KMS-11 (cell line): ENCODE measurements at regions not wholly inside any gene's neighbourhood (a gene's known extent, or its start where the extent isn't known, plus 50 kb on each side); places are given as distances from the start of the nearest gene placed in this dataset.

Source experiments
- H2AFZ ChIP-seq: fragments of 200-600 bp; sonication (generic); 2 replicates; pipeline ENCODE4 v1.6.1; 2016; ENCODE audit warnings: antibody characterized with exemption, mixed run types, low read depth
- H3K27ac ChIP-seq: fragments of 200-600 bp; sonication (generic); 2 replicates; pipeline ENCODE4 v1.6.1; 2016; ENCODE audit warnings: mild to moderate bottlenecking, mixed run types
- H3K27me3 ChIP-seq: fragments of 200-600 bp; sonication (generic); 2 replicates; pipeline ENCODE4 v1.6.1; 2017; ENCODE audit warnings: mild to moderate bottlenecking, low read depth, mixed run types, moderate library complexity; ENCODE audit not compliant: insufficient read depth
- H3K36me3 ChIP-seq: fragments of 200-600 bp; sonication (generic); 2 replicates; pipeline ENCODE4 v1.6.1; 2017; ENCODE audit warnings: mild to moderate bottlenecking, mixed run types; ENCODE audit not compliant: insufficient read depth
- H3K4me1 ChIP-seq: fragments of 200-600 bp; sonication (generic); 2 replicates; pipeline ENCODE4 v1.6.1; 2016; ENCODE audit warnings: mild to moderate bottlenecking, low read depth, mixed run types; ENCODE audit not compliant: poor library complexity, severe bottlenecking
- H3K4me2 ChIP-seq: fragments of 200-600 bp; sonication (generic); 2 replicates; pipeline ENCODE4 v1.7.0; 2016; ENCODE audit warnings: mild to moderate bottlenecking, mixed run types
- H3K4me3 ChIP-seq: fragments of 200-600 bp; sonication (generic); IDR thresholded peaks from 2 replicates; pipeline ENCODE4 v1.6.1; 2017; ENCODE audit warnings: low read depth, low read length, mixed read lengths; ENCODE audit not compliant: insufficient read depth
- H3K79me2 ChIP-seq: fragments of 200-600 bp; sonication (generic); 2 replicates; pipeline ENCODE4 v1.6.1; 2016; ENCODE audit warnings: low read depth, mixed run types; ENCODE audit not compliant: insufficient read depth
- H3K9ac ChIP-seq: fragments of 200-600 bp; sonication (generic); 2 replicates; pipeline ENCODE4 v1.6.1; 2016; ENCODE audit warnings: mild to moderate bottlenecking, mixed run types
- H4K20me1 ChIP-seq: fragments of 200-600 bp; sonication (generic); 2 replicates; pipeline ENCODE4 v1.6.1; 2016; ENCODE audit warnings: mild to moderate bottlenecking, mixed run types; ENCODE audit not compliant: insufficient read depth
- CTCF ChIP-seq: fragments of 200-600 bp; sonication (generic); conservative IDR thresholded peaks from 2 replicates; pipeline ENCODE4 v1.6.1; 2017; ENCODE audit warnings: low read depth, mild to moderate bottlenecking, antibody characterized with exemption, low read length, moderate library complexity, mixed read lengths

DNA sequence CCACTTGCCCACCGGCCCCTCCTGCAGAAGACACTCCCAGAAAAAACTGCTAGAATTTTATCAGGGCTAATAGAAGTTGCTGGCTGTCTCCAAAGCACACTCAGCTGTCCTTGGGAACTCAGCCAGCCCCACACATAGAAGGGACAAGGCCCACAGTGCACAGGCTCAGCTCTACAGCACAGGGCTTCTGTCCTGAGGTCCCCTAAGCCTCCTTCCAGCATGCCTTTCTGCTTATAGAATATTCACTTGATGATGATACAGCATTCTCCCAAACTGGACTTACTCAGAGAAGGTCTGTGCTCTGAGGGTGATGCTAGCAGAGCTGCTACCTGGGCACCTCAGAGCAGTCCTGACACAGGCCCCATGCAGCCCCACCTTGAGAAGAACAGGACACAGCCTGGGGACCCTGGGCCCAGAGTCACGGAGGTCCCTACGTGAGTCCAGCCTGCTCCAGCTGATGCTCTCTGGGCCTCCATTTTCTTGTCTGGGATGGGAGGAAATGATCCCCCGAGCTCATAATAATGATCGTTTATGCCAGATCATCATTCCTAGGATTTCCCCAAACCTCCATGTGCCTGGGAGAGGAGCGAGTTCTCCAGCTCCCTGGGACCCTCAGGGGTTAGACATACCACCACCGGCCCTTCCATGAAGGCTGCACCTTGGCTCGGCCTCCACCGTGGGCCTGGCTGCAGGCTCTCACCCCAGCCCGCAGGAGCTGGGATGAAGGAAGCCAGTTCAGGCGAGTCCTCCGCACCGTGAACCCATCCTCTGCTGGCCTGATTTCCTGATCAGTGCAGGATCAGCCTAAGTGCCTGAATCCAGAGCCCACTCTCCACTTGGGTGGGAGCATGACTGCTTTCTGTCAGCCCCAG lies 145.6 kb downstream of the ZNF248 start:
- no peak overlapping the region for H3K27ac ChIP-seq
- H3K27me3 ChIP-seq, result no peaks in the 10 kb centered on the region
- H3K4me3 ChIP-seq, result no peak overlapping the region
- TF ChIP-seq CTCF, result no peak
- H3K36me3 ChIP-seq, result no peaks in the 10 kb centered on the region
- no peaks in the 10 kb centered on the region for H3K79me2 ChIP-seq
- no peaks in the 10 kb centered on the region for H3K4me1 ChIP-seq
- no peak overlapping the region for H2AFZ ChIP-seq
- H3K9ac ChIP-seq, result no peak overlapping the region
- H4K20me1 ChIP-seq, result no peaks in the 10 kb centered on the region
- H3K4me2 ChIP-seq, result no peak overlapping the region

DNA sequence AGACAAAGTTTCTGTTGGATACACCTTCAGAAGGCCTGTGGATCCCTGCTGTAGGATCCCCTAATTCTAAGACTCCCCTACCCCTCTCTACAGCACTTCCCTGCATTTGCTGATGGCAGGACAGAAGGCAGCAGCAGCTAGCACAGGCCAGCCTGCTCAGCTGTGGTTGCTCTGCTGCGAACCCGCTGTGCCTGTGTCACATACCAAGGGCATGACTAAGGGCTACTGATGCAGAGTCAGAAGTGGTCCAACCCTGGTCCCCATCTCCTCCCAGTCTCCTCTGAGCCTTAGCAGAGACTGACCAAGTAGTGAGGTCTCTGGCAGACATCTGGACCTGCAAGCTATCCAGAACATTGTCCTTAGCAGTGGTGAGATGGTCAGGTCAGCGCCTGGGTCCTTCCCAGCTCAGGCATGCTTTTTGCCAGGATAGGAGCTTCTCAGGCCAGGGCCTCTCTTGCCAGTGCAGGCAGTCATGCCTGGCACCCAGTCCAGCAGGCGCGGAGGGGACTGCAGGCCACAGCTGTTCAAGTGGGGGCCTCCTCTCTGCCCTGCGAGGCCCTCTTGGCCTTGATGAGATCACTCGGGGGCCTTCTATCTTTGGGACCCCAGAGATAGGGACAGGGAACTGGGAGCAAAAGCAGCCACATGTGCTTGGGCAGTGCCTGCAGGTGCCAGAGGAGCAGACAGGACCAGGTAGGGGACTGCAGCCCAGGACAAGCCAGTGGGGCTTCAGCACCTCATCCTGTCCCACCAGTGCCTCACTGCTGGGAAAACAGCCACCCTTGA lies 146.4 kb downstream of the ZNF248 start:
- TF ChIP-seq CTCF, result no peak
- Histone ChIP-seq H3K27me3 (no peaks in the 10 kb centered on the region), H2AFZ (no peak overlapping the region), H3K27ac (no peak overlapping the region), H3K4me3 (no peak overlapping the region), H3K4me1 (no peaks in the 10 kb centered on the region), H3K4me2 (no peak overlapping the region), H3K79me2 (no peaks in the 10 kb centered on the region), H4K20me1 (no peaks in the 10 kb centered on the region), H3K36me3 (no peaks in the 10 kb centered on the region), H3K9ac (no peak overlapping the region)

- no peak overlapping the region for H2AFZ ChIP-seq
- no peak overlapping the region for H3K4me2 ChIP-seq
- no peak overlapping the region for H3K27ac ChIP-seq
- H3K4me1 ChIP-seq, result no peaks in the 10 kb centered on the region
- H3K79me2 ChIP-seq, result no peaks in the 10 kb centered on the region
- no peak overlapping the region for H3K9ac ChIP-seq
- H4K20me1 ChIP-seq, result no peaks in the 10 kb centered on the region
- H3K27me3 ChIP-seq, result no peaks in the 10 kb centered on the region
- no peaks in the 10 kb centered on the region for H3K36me3 ChIP-seq
- no peak for TF ChIP-seq CTCF
- no peak overlapping the region for H3K4me3 ChIP-seq
Observed at GRCh38 chr10:37707829-37708578, 149.4 kb downstream of the ZNF248 start.

DNA sequence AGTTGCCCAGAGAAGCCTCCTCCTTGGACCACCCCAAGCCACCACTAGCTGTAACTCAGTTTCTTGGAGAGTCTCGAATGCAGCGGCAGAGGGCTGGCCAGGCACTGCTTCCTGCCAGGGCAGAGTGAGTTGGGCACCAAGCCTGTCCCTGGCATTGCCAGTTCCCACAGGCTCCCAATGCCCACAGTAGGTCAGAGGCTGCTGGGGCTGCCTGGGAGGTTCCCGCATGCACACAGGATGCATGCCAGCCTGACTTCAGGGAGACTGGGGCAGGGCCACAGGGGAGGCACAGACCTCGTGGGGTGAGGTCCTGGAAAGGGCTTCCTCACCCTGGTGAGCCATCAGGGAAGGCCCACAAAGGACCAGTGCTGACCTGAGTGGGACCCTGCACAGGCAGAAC lies 152.8 kb downstream of the ZNF248 start:
- no peak for TF ChIP-seq CTCF
- Histone ChIP-seq H3K4me1 (no peaks in the 10 kb centered on the region), H3K79me2 (no peaks in the 10 kb centered on the region), H2AFZ (no peak overlapping the region), H3K36me3 (no peaks in the 10 kb centered on the region), H3K9ac (no peak overlapping the region), H3K27ac (no peak overlapping the region), H3K4me3 (no peak overlapping the region), H4K20me1 (no peaks in the 10 kb centered on the region), H3K27me3 (no peaks in the 10 kb centered on the region), H3K4me2 (no peak overlapping the region)
